ENCODE measurements at regions not wholly inside any gene's neighbourhood (a gene's known extent, or its start where the extent isn't known, plus 50 kb on each side); places are given as distances from the start of the nearest gene placed in this dataset.

DNA sequence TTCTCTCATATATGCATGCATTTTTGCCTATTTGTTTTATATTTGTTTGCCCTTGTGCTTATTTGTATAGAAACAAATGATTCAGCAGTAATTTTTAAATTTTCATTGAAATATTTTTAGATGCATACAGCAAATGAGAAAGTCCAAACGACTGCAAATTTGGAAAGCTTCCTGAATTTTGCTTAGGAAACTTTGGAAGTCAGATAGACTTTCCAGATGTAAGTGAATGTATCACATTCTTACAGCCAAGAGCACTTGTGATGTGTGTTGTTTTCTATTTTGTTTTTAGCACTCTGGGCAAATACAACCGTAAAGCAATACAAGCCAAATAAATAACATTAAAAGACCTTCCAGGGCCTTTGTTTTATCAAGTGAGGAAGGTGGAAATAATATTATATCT lies 680.8 kb upstream of the CDH8 start:
- TF ChIP-seq, protein P1, sequence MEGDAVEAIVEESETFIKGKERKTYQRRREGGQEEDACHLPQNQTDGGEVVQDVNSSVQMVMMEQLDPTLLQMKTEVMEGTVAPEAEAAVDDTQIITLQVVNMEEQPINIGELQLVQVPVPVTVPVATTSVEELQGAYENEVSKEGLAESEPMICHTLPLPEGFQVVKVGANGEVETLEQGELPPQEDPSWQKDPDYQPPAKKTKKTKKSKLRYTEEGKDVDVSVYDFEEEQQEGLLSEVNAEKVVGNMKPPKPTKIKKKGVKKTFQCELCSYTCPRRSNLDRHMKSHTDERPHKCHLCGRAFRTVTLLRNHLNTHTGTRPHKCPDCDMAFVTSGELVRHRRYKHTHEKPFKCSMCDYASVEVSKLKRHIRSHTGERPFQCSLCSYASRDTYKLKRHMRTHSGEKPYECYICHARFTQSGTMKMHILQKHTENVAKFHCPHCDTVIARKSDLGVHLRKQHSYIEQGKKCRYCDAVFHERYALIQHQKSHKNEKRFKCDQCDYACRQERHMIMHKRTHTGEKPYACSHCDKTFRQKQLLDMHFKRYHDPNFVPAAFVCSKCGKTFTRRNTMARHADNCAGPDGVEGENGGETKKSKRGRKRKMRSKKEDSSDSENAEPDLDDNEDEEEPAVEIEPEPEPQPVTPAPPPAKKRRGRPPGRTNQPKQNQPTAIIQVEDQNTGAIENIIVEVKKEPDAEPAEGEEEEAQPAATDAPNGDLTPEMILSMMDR (IDR thresholded peaks at IDR 0.05), result no peak
- no peak for TF ChIP-seq POLR2A (IDR thresholded peaks at IDR 0.05)
